HL-60 (cell line): ENCODE measurements at regions not wholly inside any gene's neighbourhood (a gene's known extent, or its start where the extent isn't known, plus 50 kb on each side); places are given as distances from the start of the nearest gene placed in this dataset.

Experiments
- POLR2AphosphoS5 ChIP-seq: IDR thresholded peaks from 2 replicates; pipeline ENCODE4 v1.6.1; 2012; ENCODE audit warnings: low read depth
- TF ChIP-seq, protein P1 (sequence below): IDR thresholded peaks from one replicate; pipeline ENCODE4 v1.5.1; 2011; ENCODE audit warnings: low read length, control low read depth, inconsistent platforms; ENCODE audit not compliant: insufficient read depth

DNA sequence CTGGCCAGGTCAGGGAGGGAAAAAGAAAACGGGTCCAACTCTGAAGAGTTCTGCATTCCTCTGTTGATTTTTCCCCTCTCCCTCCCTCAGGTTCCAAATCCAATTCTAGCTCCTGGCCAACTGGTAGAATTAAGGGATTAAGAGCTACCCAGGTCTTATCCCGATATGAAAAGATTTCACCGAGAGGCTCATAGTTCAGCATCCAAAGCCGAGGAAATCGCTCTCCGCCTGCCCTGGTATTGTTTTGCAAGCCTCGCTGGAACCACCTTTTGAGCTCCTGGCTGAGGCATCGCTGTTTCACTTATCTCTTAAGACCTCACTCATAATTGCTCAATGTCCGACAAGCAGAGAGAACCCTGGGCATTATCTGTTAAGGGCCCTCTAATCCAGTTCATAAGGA is 180.4 kb downstream of the URI1 start:
- TF ChIP-seq, protein P1, sequence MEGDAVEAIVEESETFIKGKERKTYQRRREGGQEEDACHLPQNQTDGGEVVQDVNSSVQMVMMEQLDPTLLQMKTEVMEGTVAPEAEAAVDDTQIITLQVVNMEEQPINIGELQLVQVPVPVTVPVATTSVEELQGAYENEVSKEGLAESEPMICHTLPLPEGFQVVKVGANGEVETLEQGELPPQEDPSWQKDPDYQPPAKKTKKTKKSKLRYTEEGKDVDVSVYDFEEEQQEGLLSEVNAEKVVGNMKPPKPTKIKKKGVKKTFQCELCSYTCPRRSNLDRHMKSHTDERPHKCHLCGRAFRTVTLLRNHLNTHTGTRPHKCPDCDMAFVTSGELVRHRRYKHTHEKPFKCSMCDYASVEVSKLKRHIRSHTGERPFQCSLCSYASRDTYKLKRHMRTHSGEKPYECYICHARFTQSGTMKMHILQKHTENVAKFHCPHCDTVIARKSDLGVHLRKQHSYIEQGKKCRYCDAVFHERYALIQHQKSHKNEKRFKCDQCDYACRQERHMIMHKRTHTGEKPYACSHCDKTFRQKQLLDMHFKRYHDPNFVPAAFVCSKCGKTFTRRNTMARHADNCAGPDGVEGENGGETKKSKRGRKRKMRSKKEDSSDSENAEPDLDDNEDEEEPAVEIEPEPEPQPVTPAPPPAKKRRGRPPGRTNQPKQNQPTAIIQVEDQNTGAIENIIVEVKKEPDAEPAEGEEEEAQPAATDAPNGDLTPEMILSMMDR = no peak
- no peak for TF ChIP-seq POLR2AphosphoS5
